Testis (tissue), 2 donors: ENCODE measurements at regions not wholly inside any gene's neighbourhood (a gene's known extent, or its start where the extent isn't known, plus 50 kb on each side); places are given as distances from the start of the nearest gene placed in this dataset.

Experiments used
- CTCF ChIP-seq, 3 experiments: fragments of 450-650 bp in 2 of 3; fragments of 200-600 bp in 1 of 3; sonication (generic) in 1 of 3; IDR thresholded peaks; one replicate each; pipeline ENCODE4 v1.5.1; 2016 to 2019; ENCODE audit warnings: antibody characterized with exemption in 3 of 3, mild to moderate bottlenecking in 2 of 3, moderate library complexity in 1 of 3
- POLR2A ChIP-seq: fragments of 450-650 bp; IDR thresholded peaks from one replicate; pipeline ENCODE4 v1.6.1; 2017; ENCODE audit warnings: antibody characterized with exemption, mild to moderate bottlenecking, moderate library complexity

- TF ChIP-seq POLR2A: no peak
- TF ChIP-seq CTCF (IDR thresholded peaks at IDR 0.05): no peak
These were observed 385.1 kb upstream of the IRX1 start for GRCh38 chr5:3210531-3210930.
